K562 (cell line): ENCODE measurements at regions not wholly inside any gene's neighbourhood (a gene's known extent, or its start where the extent isn't known, plus 50 kb on each side); places are given as distances from the start of the nearest gene placed in this dataset.
A peak's percentile ranks its signal among the peaks of the same experiment; 100 is the strongest.

Experiments
- ATAC-seq: fragments of 200-7000 bp; cut with Tn5 transposase; 3 replicates; pipeline ENCODE4 v1.9.1; 2020; ENCODE audit warnings: moderate library complexity
- BruUV-seq: library from RNA; stranded (reverse); fragments of 400-500 nt; replicated peaks from 2 replicates; lab custom pipeline; 2021; lab: Mats Ljungman, UMichigan
- CTCF ChIA-PET: fragments of 300-600 bp; formaldehyde crosslinking; extraction: SDS; loops from one replicate; lab custom pipeline; 2021; ENCODE audit warnings: low intra/inter-chr PET ratio; lab: Yijun Ruan, JAX
- POLR2A ChIA-PET: fragments of 300-600, 350-650 bp; sonication (Branson Sonifier 250); formaldehyde crosslinking; extraction: SDS; loops from one replicate; lab custom pipeline; 2021; ENCODE audit warnings: antibody characterized with exemption, inconsistent platforms; lab: Yijun Ruan, JAX
- DNase-seq, 4 experiments: peaks; one replicate each; pipeline versions ENCODE4 v3.0.0 to v3.0.0-alpha.2; 2011 to 2018; ENCODE audit warnings: low spot score in 3 of 4, mixed read lengths in 3 of 4; ENCODE audit errors: extremely low read depth in 1 of 4
- FAIRE-seq: peaks from 2 replicates; lab custom pipeline; 2011; peaks lifted over from hg19 to GRCh38; lab: Jason Lieb, UNC
- H2AFZ ChIP-seq: 2 replicates; pipeline ENCODE4 v1.6.0; 2011; ENCODE audit warnings: low read depth, low read length, control low read depth, inconsistent platforms
- H3K27ac ChIP-seq: fragments of 200-600 bp; 3 replicates; pipeline ENCODE4 v1.8.0; 2011; ENCODE audit warnings: low read depth, mild to moderate bottlenecking, control low read depth, inconsistent platforms, low read length, moderate library complexity, mixed read lengths; ENCODE audit errors: extremely low read depth
- H3K27me3 ChIP-seq, 2 experiments: fragments of 300-600 bp in 1 of 2; 2 replicates in 1 of 2; 3 replicates in 1 of 2; pipeline versions ENCODE4 v1.6.0 to v1.8.0; 2011; ENCODE audit warnings: inconsistent platforms in 2 of 2, low read length in 2 of 2, mild to moderate bottlenecking in 1 of 2, mixed read lengths in 1 of 2, moderate library complexity in 1 of 2; ENCODE audit not compliant: control insufficient read depth in 2 of 2, insufficient read depth in 2 of 2
- H3K36me3 ChIP-seq: fragments of 300-600 bp; 3 replicates; pipeline ENCODE4 v1.8.0; 2011; ENCODE audit warnings: mild to moderate bottlenecking, low read length, inconsistent platforms; ENCODE audit not compliant: control insufficient read depth, insufficient read depth
- H3K4me1 ChIP-seq, 2 experiments: fragments of 200-600 bp in 1 of 2; replicated peaks in 1 of 2; 2 replicates in 1 of 2; 3 replicates in 1 of 2; pipeline versions ENCODE4 v1.5.1 to v1.8.0; 2011; ENCODE audit warnings: inconsistent platforms in 2 of 2, low read length in 2 of 2, mild to moderate bottlenecking in 1 of 2, mixed read lengths in 1 of 2, moderate library complexity in 1 of 2; ENCODE audit not compliant: control insufficient read depth in 2 of 2, insufficient read depth in 2 of 2
- H3K4me2 ChIP-seq: 2 replicates; pipeline ENCODE4 v1.6.1; 2011; ENCODE audit warnings: low read length, control low read depth, inconsistent platforms, mixed read lengths; ENCODE audit not compliant: insufficient read depth
- H3K4me3 ChIP-seq: fragments of 200-600 bp; sonication (generic), shearing (Covaris generic); 2 replicates; pipeline ENCODE4 v1.5.1; 2016; ENCODE audit warnings: control low read depth, inconsistent platforms
- H3K79me2 ChIP-seq: fragments of 200-600 bp; 3 replicates; pipeline ENCODE4 v1.8.0; 2011; ENCODE audit warnings: low read length, inconsistent platforms; ENCODE audit not compliant: control insufficient read depth, insufficient read depth
- H3K9ac ChIP-seq, 2 experiments: 2 replicates each; pipeline versions ENCODE4 v1.6.0 to v1.6.1; 2011; ENCODE audit warnings: low read depth in 2 of 2, low read length in 2 of 2, control low read depth in 1 of 2, inconsistent platforms in 1 of 2, mild to moderate bottlenecking in 1 of 2, mixed read lengths in 1 of 2; ENCODE audit not compliant: insufficient read depth in 1 of 2
- H3K9me1 ChIP-seq: one replicate; pipeline ENCODE4 v1.6.0; 2011; ENCODE audit warnings: inconsistent platforms, mild to moderate bottlenecking, low read length, moderate library complexity; ENCODE audit not compliant: control insufficient read depth, insufficient read depth
- H3K9me3 ChIP-seq: replicated peaks from 2 replicates; pipeline ENCODE4 v1.5.1; 2011; ENCODE audit warnings: low read depth, low read length, inconsistent platforms; ENCODE audit not compliant: control insufficient read depth, insufficient read depth
- H4K20me1 ChIP-seq: replicated peaks from 2 replicates; pipeline ENCODE4 v1.6.1; 2011; ENCODE audit warnings: low read length, inconsistent platforms, mixed read lengths; ENCODE audit not compliant: control insufficient read depth, insufficient read depth
- BHLHE40 ChIP-seq: IDR thresholded peaks from 2 replicates; pipeline ENCODE4 v1.6.1; 2011; ENCODE audit warnings: low read length, improper control_type of control experiment
- CBX3 ChIP-seq, 2 experiments: IDR thresholded peaks; 1 replicate in 1 of 2; 2 replicates in 1 of 2; pipeline ENCODE4 v1.6.1; 2012; ENCODE audit warnings: inconsistent platforms in 2 of 2, low read length in 2 of 2, borderline replicate concordance in 1 of 2, control low read depth in 1 of 2
- COPS2 ChIP-seq: fragments of 450-650 bp; conservative IDR thresholded peaks from 2 replicates; pipeline ENCODE4 v1.6.1; 2016; ENCODE audit warnings: mild to moderate bottlenecking, moderate library complexity
- FOS ChIP-seq: IDR thresholded peaks from 3 replicates; pipeline ENCODE4 v1.6.1; 2011; ENCODE audit not compliant: insufficient read length; ENCODE audit errors: extremely low read depth
- ZNF280A ChIP-seq: fragments of 450-650 bp; IDR thresholded peaks from 2 replicates; pipeline ENCODE4 v1.6.1; 2018; ENCODE audit warnings: mild to moderate bottlenecking, low read depth; ENCODE audit not compliant: partially characterized antibody
- WGBS: fragments of 100-300 bp; shearing (Covaris generic); methylation state at CpG from one replicate; pipeline ENCODE4 v1.1.6; 2016; ENCODE audit warnings: low coverage, mixed read lengths; ENCODE audit not compliant: insufficient coverage; ENCODE audit errors: missing lambda C conversion rate; 5-methylcytosine and 5-hydroxymethylcytosine counted together
- in situ Hi-C: fragments of 300-500 bp; cut with MboI; formaldehyde crosslinking; loops from 4 replicates; pipeline ENCODE4 v1.15.0; 2018; ENCODE audit warnings: inconsistent platforms, mixed read lengths
- intact Hi-C: fragments of 100-400 bp; cut with micrococcal nuclease; formaldehyde crosslinking; loops from 2 replicates; pipeline ENCODE4 v1.14.2; 2022

GRCh38 chr2:54021702-54022101 is 50.9 kb upstream of the PSME4 start (continued):
- TF ChIP-seq BHLHE40 (no peak), COPS2 (no peak)

- TF ChIP-seq CBX3 (IDR thresholded peaks at IDR 0.05; ENCODE audit: borderline replicate concordance in 1 of 2, low read length in 2 of 2), result peak in 1 of 2 experiments; percentile 68; a peak in 1 of 3 replicates
- peak; percentile 67 for TF ChIP-seq ZNF280A
- TF ChIP-seq FOS, result no peak
- in situ Hi-C loops (no loop called here), intact Hi-C loops (no loop called here)
- ATAC-seq (no peak), FAIRE-seq (no peak), DNase-seq (no peak)
- no peaks in the 10 kb centered on the region for H4K20me1 ChIP-seq
- no peak overlapping the region for H3K9ac ChIP-seq
- no peaks in the 10 kb centered on the region for H3K79me2 ChIP-seq
- 39% methylated on average over 7 of the region's 7 CpGs for WGBS
- peaks cover 0 to 2% of the 10 kb centered on the region in 2 experiments; a peak in 2 of 5 replicates for H3K4me1 ChIP-seq
- no peaks in the 10 kb centered on the region for H3K9me1 ChIP-seq
- POLR2A ChIA-PET, result no interaction called here
- no peaks in the 10 kb centered on the region for H3K27me3 ChIP-seq
- CTCF ChIA-PET, result no interaction called here
- peaks cover 7% of the 10 kb centered on the region for H3K9me3 ChIP-seq
- BruUV-seq, result no TSS peak
- no peak overlapping the region for H3K4me3 ChIP-seq
- H3K36me3 ChIP-seq, result no peaks in the 10 kb centered on the region
- H2AFZ ChIP-seq, result no peak overlapping the region
- no peak overlapping the region for H3K4me2 ChIP-seq
- no peak overlapping the region for H3K27ac ChIP-seq
Observed at GRCh38 chr2:54020793-54021414, 50.1 kb upstream of the PSME4 start.
